Testis (tissue), 2 donors: ENCODE measurements at regions not wholly inside any gene's neighbourhood (a gene's known extent, or its start where the extent isn't known, plus 50 kb on each side); places are given as distances from the start of the nearest gene placed in this dataset.
"Not testable (repeated sequence)": the region's sequence is repeated elsewhere in the genome, so short reads cannot be mapped to it uniquely, and the experiment has no call there.

Source experiments
- CTCF ChIP-seq, 3 experiments: fragments of 450-650 bp in 2 of 3; fragments of 200-600 bp in 1 of 3; sonication (generic) in 1 of 3; IDR thresholded peaks; one replicate each; pipeline ENCODE4 v1.5.1; 2016 to 2019; ENCODE audit warnings: antibody characterized with exemption in 3 of 3, mild to moderate bottlenecking in 2 of 3, moderate library complexity in 1 of 3
- POLR2A ChIP-seq: fragments of 450-650 bp; IDR thresholded peaks from one replicate; pipeline ENCODE4 v1.6.1; 2017; ENCODE audit warnings: antibody characterized with exemption, mild to moderate bottlenecking, moderate library complexity

GRCh38 chr7:118956285-118956684 lies 731.8 kb downstream of the ANKRD7 start:
- TF ChIP-seq POLR2A; CTCF (IDR thresholded peaks at IDR 0.05): not testable (repeated sequence)
